NT2/D1 (cell line): ENCODE measurements at regions not wholly inside any gene's neighbourhood (a gene's known extent, or its start where the extent isn't known, plus 50 kb on each side); places are given as distances from the start of the nearest gene placed in this dataset.
"Not testable (repeated sequence)": the region's sequence is repeated elsewhere in the genome, so short reads cannot be mapped to it uniquely, and the experiment has no call there.

Source experiments
- DNase-seq: peaks from one replicate; pipeline ENCODE4 v3.0.0-alpha.2; 2011; ENCODE audit warnings: low read depth, low spot score
- H3K27me3 ChIP-seq: 2 replicates; pipeline ENCODE4 v1.6.0; 2011; ENCODE audit warnings: mild to moderate bottlenecking; ENCODE audit not compliant: insufficient read length, insufficient read depth
- H3K36me3 ChIP-seq: 2 replicates; pipeline ENCODE4 v1.6.1; 2011; ENCODE audit warnings: mild to moderate bottlenecking, low read length, mixed read lengths; ENCODE audit not compliant: insufficient read depth, insufficient read length
- H3K4me1 ChIP-seq: 2 replicates; pipeline ENCODE4 v1.5.1; 2011; ENCODE audit not compliant: insufficient read depth, insufficient read length
- H3K4me3 ChIP-seq: 2 replicates; pipeline ENCODE4 v1.5.1; 2011; ENCODE audit warnings: low read depth; ENCODE audit not compliant: insufficient read length
- H3K9ac ChIP-seq: 2 replicates; pipeline ENCODE4 v1.6.0; 2011; ENCODE audit warnings: low read depth; ENCODE audit not compliant: insufficient read length
- H3K9me3 ChIP-seq: 2 replicates; pipeline ENCODE4 v1.5.1; 2011; ENCODE audit warnings: mild to moderate bottlenecking, low read length; ENCODE audit not compliant: insufficient read depth
- SUZ12 ChIP-seq: IDR thresholded peaks from 2 replicates; pipeline ENCODE4 v1.6.1; 2011; ENCODE audit not compliant: insufficient read length, insufficient read depth; ENCODE audit errors: extremely low read depth
- YY1 ChIP-seq: IDR thresholded peaks from 2 replicates; pipeline ENCODE4 v1.6.1; 2011; ENCODE audit not compliant: insufficient read length, insufficient read depth
- ZNF274 ChIP-seq: IDR thresholded peaks from 2 replicates; pipeline ENCODE4 v1.6.1; 2011; ENCODE audit warnings: mild to moderate bottlenecking, low read depth, low read length

- Histone ChIP-seq H3K4me3 (no peak overlapping the region), H3K4me1 (no peaks in the 10 kb centered on the region), H3K9ac (no peak overlapping the region), H3K36me3 (no peaks in the 10 kb centered on the region), H3K27me3 (no peaks in the 10 kb centered on the region), H3K9me3 (no peaks in the 10 kb centered on the region)
- DNase-seq, result no peak
- TF ChIP-seq SUZ12, result no peak
- TF ChIP-seq YY1, result no peak
- TF ChIP-seq ZNF274, result no peak
Observed at GRCh38 chr3:177792311-177793030, 595.2 kb upstream of the TBL1XR1 start.

- H3K36me3 ChIP-seq, result no peaks in the 10 kb centered on the region
- H3K9ac ChIP-seq, result no peak overlapping the region
- H3K9me3 ChIP-seq, result no peaks in the 10 kb centered on the region
- no peaks in the 10 kb centered on the region for H3K4me1 ChIP-seq
- no peaks in the 10 kb centered on the region for H3K27me3 ChIP-seq
- H3K4me3 ChIP-seq, result no peak overlapping the region
- no peak for TF ChIP-seq YY1
- TF ChIP-seq SUZ12, result no peak
- TF ChIP-seq ZNF274, result no peak
- DNase-seq, result no peak
Observed at GRCh38 chr3:177793451-177793850, 596.2 kb upstream of the TBL1XR1 start.

GRCh38 chr3:177795216-177795615 lies 597.9 kb upstream of the TBL1XR1 start:
- Histone ChIP-seq H3K9me3 (no peaks in the 10 kb centered on the region), H3K4me1 (no peaks in the 10 kb centered on the region), H3K36me3 (no peaks in the 10 kb centered on the region), H3K4me3 (no peak overlapping the region), H3K9ac (no peak overlapping the region), H3K27me3 (no peaks in the 10 kb centered on the region)
- no peak for DNase-seq
- TF ChIP-seq YY1 (no peak), SUZ12 (no peak), ZNF274 (no peak)

- no peaks in the 10 kb centered on the region for H3K4me1 ChIP-seq
Observed at GRCh38 chr3:177795859-177796258, 598.6 kb upstream of the TBL1XR1 start.

GRCh38 chr3:177800147-177800546 lies 602.9 kb upstream of the TBL1XR1 start:
- H3K4me1 ChIP-seq, H3K27me3 ChIP-seq, H3K4me3 ChIP-seq, DNase-seq, H3K9ac ChIP-seq, H3K36me3 ChIP-seq, H3K9me3 ChIP-seq: not testable (repeated sequence)

More at GRCh38 chr3:177795859-177796258, 598.6 kb upstream of the TBL1XR1 start:
- Histone ChIP-seq H3K27me3 (no peaks in the 10 kb centered on the region), H3K9me3 (no peaks in the 10 kb centered on the region; the same call in 1 of the 2 replicates), H3K36me3 (no peaks in the 10 kb centered on the region), H3K4me3 (no peak overlapping the region), H3K9ac (no peak overlapping the region)
- no peak for DNase-seq
- TF ChIP-seq YY1 (no peak), ZNF274 (no peak), SUZ12 (no peak)

GRCh38 chr3:177800561-177800960 lies 603.3 kb upstream of the TBL1XR1 start:
- no peaks in the 10 kb centered on the region for H3K36me3 ChIP-seq
- no peak for TF ChIP-seq YY1
- no peak for TF ChIP-seq SUZ12
- TF ChIP-seq ZNF274, result no peak
- no peak overlapping the region for H3K9ac ChIP-seq
- no peaks in the 10 kb centered on the region; the same call in 1 of the 2 replicates for H3K9me3 ChIP-seq
- no peaks in the 10 kb centered on the region for H3K27me3 ChIP-seq
- DNase-seq, result no peak
- no peak overlapping the region for H3K4me3 ChIP-seq
- no peaks in the 10 kb centered on the region for H3K4me1 ChIP-seq

GRCh38 chr3:177802151-177802900 lies 605.0 kb upstream of the TBL1XR1 start:
- no peaks in the 10 kb centered on the region for H3K27me3 ChIP-seq
- H3K4me1 ChIP-seq, result no peaks in the 10 kb centered on the region
- DNase-seq, result no peak
- H3K4me3 ChIP-seq, result no peak overlapping the region
- no peak overlapping the region for H3K9ac ChIP-seq
- TF ChIP-seq SUZ12 (no peak), ZNF274 (no peak), YY1 (no peak)
- H3K36me3 ChIP-seq, result no peaks in the 10 kb centered on the region
- H3K9me3 ChIP-seq, result no peaks in the 10 kb centered on the region; the same call in 1 of the 2 replicates
